Mononuclear cell (primary cell): ENCODE measurements at regions not wholly inside any gene's neighbourhood (a gene's known extent, or its start where the extent isn't known, plus 50 kb on each side); places are given as distances from the start of the nearest gene placed in this dataset.

ENCODE experiments used
- H3K27me3 ChIP-seq: 2 replicates; pipeline ENCODE4 v1.6.0; 2011; ENCODE audit warnings: low read length, control low read depth; ENCODE audit not compliant: insufficient read depth
- H3K4me1 ChIP-seq: 2 replicates; pipeline ENCODE4 v1.5.1; 2011; ENCODE audit warnings: mild to moderate bottlenecking, low read length, control low read depth; ENCODE audit not compliant: insufficient read depth
- H3K4me3 ChIP-seq: 2 replicates; pipeline ENCODE4 v1.5.1; 2011; ENCODE audit warnings: mild to moderate bottlenecking, low read length, moderate library complexity
- H3K9me3 ChIP-seq: 2 replicates; pipeline ENCODE4 v1.5.1; 2011; ENCODE audit warnings: low read depth, mild to moderate bottlenecking, control low read depth, low read length

DNA sequence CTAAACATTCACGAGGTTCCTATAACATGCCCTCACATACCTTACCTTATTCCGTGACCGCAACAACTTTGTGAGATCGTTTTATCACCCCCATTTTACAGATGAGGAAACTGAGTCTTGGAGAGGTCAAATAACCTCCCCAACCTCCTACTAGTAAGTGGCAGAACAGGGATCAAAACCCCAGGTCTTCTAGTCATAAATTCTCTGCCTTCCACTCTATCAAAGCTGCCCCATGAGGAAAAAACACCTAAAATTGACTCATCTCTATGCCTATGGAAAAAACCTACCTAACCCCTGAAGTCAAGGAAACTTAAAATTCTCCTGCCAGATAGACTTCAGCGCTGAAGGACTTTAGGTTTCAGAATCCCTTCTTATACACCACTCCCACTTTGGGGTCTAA is 69.5 kb upstream of the ERRFI1 start:
- H3K4me1 ChIP-seq, result peaks cover 14% of the 10 kb centered on the region

DNA sequence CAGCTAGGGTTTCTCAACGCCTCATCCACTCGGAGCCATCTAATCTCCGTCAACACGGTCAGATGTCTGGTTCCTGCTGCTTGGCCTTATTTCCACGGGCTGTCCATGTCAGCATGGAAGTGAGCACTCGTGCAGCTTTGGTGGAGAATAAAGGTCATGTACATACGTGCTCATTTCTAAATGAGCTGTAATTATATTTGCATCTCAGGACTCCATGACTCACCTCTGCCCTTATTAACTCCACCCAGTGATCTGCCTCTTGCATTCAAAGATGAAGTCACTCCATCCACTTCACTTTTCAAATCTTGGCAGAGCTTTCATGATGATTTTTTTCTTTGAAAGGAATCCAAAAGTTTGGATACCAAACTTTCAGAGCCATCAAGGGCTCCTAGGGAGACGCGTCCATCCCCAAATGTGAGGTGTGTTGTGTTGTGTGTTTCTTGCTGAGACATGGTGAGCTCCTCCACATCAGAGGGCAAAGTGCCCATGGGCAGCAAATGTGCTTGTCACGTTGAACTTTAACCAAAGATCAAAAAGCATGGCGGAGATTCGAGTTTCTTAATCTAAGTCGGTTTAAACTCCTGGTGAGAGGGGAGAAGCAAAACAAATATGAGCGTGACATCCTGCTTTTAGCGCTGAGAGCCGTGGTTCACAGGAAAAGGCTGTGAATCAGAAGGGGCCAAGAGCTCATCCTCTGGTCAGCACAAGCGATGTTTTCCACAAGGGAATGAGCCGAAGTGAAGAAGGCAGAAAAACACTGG is 68.6 kb upstream of the ERRFI1 start:
- H3K27me3 ChIP-seq, result peaks cover under 1% of the 10 kb centered on the region
- H3K9me3 ChIP-seq, result no peaks in the 10 kb centered on the region
- H3K4me1 ChIP-seq, result peaks cover 14% of the 10 kb centered on the region
- no peak overlapping the region for H3K4me3 ChIP-seq

More for the DNA sequence above, 69.5 kb upstream of the ERRFI1 start:
- Histone ChIP-seq H3K9me3 (no peaks in the 10 kb centered on the region), H3K4me3 (no peak overlapping the region), H3K27me3 (no peaks in the 10 kb centered on the region)

DNA sequence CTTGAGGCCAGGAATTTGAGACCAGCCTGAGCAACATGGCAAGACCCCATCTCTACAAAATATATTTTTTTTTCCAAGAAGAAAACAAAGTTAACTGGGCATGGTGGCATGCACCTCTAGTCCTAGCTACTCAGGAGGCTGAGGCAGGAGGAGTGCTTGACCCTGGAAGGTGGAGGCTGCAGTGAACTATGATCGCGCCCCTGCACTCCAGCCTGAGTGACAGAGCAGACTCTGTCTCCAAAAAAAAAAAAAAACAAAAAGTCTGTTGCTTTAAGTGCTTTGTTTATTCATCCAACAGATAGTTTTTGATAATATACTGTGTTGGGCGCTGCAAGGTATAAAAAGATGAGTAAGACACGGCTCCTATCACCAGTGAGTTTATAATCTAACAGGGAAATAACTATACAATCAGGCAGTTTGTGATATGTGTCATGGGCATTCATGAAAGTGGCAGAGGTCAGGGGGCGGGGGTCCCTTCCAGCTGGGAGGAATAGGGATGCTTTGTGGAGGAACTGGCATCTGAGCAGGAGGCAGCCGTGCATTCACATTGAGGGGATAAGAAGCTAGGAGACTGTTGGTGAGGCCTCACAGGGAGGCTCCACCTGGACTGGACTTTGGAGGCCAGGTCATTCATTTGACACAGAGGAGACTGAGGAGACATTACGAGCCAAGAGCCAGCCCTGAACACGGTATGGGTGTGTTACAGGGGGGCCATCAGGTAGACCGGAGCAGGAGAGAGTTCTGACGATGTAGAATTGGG is 67.3 kb upstream of the ERRFI1 start:
- peaks cover 4% of the 10 kb centered on the region for H3K27me3 ChIP-seq
- H3K4me3 ChIP-seq, result no peak overlapping the region
- no peaks in the 10 kb centered on the region for H3K9me3 ChIP-seq
- H3K4me1 ChIP-seq, result peaks cover 14% of the 10 kb centered on the region

DNA sequence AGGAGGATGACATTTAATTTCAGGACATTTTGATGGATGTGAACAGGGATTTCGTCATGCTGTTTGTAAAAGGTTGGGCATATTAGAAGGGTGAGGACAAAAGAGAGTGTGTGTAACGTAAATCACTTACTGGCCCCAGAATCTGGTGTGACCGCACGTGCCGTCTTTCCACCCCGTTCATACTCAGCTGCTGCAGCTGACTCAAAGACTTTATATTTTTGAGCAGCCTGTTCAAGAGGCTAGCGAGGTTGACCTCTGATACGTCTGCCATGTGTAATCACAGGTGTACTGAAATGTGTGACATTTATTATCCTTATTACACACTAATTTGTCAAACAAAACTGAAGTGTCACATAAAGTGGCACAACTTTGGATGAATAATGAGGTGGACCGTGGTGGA is 66.5 kb upstream of the ERRFI1 start:
- H3K9me3 ChIP-seq, result no peaks in the 10 kb centered on the region

DNA sequence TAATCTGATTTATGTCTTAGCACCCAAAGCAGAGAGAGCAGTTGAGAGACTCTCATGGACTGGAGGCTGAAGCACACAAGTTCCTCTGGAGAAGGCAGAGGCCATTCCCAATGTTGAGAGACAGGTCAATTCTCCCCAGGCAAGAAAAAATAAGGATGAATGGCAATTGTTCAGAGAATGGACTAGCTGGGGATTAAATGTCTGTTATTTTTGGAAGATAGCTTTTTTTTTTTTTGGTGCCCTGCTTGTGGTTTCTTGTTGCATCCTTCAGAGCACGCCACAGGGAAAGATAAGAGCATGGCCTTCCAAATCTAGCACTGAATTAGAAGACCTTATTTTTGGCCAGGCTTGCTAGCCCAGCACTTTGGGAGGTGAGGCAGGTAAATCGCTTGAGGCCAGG is 65.6 kb upstream of the ERRFI1 start:
- Histone ChIP-seq H3K4me3 (no peak overlapping the region), H3K4me1 (peaks cover under 1% of the 10 kb centered on the region), H3K9me3 (no peaks in the 10 kb centered on the region), H3K27me3 (peaks cover 4% of the 10 kb centered on the region)

More for the DNA sequence above, 66.5 kb upstream of the ERRFI1 start:
- peaks cover 10% of the 10 kb centered on the region for H3K4me1 ChIP-seq
- peaks cover 4% of the 10 kb centered on the region for H3K27me3 ChIP-seq
- no peak overlapping the region for H3K4me3 ChIP-seq

DNA sequence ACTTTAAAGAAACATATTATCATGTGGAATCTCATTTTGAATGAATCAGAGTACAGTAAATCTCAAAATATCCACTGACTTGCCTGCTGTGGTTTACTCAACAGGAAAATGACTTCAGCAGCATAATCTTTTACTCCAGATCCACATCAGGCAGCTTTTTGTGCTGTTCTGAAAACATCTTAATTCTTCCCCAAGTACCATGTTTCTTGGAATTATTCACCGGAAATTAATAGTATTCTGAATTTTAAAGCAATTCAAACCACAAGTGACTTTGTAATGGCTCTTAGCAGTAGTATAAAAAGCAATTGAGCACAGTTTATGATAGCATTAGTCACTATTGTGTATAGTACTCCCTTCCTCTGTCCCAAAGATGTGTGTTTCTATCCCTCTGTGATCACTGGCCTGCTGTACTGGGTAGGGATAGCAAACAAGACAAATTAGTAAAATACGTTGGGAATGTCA is 64.2 kb upstream of the ERRFI1 start:
- Histone ChIP-seq H3K4me3 (no peak overlapping the region), H3K27me3 (peaks cover 4% of the 10 kb centered on the region), H3K9me3 (no peaks in the 10 kb centered on the region), H3K4me1 (no peaks in the 10 kb centered on the region)

DNA sequence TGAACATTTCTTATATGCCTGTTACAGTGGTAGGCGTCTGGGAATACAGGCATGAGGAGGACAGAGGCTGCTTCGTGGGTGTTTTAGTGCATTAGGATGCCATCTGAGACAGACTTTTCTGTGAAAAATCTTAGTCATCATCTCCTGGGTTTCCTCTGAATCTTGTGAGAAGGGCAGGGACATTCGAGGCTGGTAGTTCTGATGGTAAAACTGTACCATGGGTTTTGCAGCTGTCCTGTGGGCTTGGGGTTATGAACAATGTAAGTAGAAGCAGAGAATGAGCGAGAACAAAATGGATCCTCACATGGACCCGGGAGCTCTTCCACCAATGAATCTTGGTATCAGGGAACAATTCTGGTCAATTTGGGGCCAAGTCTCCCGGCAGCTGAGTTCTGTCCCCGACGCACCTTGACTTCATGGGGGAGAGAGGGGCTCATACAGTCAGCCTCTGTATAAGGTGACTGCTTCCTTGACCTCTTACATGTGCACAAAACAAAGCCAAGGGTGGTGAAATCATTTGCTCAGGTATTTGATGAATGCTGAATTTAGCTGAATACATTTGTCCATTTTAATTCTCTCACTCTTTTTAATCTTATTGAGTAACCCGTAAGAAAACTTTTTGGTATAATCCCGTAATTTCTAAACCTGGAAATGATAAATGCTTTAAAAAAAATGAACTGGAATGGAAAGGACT is 63.6 kb upstream of the ERRFI1 start:
- H3K4me3 ChIP-seq, result no peak overlapping the region
- no peaks in the 10 kb centered on the region for H3K9me3 ChIP-seq
- H3K27me3 ChIP-seq, result peaks cover 4% of the 10 kb centered on the region
- no peaks in the 10 kb centered on the region for H3K4me1 ChIP-seq

DNA sequence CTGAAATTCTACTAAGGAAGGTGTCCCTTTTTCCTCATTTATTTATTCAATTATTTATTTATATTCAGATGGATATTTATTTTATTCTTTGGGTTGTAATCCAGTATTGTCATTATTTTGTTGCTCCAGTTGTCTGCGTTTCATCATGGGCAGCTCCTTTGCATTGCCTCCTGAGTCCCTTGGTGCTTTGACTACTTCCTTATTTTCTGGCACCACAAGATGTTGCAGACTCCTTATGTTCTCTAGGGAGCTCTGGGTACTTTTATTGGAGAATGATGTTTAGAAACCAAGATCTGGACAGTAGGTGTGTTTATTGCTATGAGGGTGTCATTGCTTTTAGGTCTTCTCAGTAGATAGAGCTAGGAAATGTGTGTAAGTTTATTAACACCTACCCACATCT is 59.9 kb upstream of the ERRFI1 start:
- Histone ChIP-seq H3K27me3 (peaks cover 4% of the 10 kb centered on the region), H3K9me3 (no peaks in the 10 kb centered on the region), H3K4me1 (no peaks in the 10 kb centered on the region), H3K4me3 (no peak overlapping the region)

DNA sequence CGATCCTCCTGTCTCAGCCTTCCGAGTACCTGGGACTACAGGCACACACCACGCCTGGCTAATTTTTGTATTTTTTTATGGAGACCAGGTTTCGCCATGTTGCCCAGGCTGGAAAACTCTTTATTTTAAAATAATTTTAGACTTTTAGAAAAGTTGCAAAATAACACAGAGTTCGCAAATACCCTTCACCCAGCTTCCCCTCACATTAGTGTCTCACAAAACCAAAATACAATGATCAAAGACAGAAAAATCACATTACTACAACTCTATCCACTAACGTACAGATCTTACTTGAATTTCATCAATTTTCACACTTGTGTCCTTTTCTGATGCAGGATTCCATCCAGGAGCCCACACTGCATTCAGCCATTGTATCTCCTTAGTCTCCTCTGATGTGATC is 58.8 kb upstream of the ERRFI1 start:
- H3K9me3 ChIP-seq, result no peaks in the 10 kb centered on the region
- H3K27me3 ChIP-seq, result peaks cover 4% of the 10 kb centered on the region
- no peak overlapping the region for H3K4me3 ChIP-seq
- no peaks in the 10 kb centered on the region for H3K4me1 ChIP-seq

DNA sequence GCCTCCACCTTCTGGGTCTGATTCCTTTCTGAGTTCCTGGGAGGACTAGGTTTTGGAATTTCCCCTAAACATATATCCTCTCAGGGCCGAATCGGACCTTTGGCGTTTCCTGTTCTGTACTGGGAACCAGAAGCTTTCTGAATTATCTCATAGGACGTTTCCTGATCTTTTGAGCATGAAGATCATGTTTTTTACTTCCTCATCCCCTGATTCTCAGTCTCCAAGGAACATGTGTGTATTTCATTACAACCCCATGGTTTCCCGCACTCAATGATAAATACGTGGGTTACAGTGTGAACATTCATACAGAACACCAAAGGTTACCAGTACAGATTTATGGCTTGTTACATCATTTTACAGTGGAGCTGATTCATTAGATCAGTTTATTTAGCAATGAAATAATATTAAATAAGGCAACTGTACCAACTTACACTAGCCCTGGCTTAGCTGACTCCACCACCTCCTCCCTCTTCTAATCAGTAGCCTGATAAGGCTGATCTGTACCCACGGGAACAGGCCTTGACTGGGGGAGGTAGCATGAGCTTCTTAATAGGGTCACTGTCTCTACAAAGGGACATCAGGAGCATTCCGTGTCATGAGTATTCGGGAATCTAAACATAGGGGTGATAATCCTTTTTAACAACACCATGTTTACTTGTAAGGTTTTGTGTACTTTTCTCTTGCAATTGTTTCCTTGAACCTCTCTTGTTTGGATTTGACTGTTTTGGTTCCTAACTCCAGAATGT is 57.8 kb upstream of the ERRFI1 start:
- no peak overlapping the region for H3K4me3 ChIP-seq
- H3K9me3 ChIP-seq, result no peaks in the 10 kb centered on the region

DNA sequence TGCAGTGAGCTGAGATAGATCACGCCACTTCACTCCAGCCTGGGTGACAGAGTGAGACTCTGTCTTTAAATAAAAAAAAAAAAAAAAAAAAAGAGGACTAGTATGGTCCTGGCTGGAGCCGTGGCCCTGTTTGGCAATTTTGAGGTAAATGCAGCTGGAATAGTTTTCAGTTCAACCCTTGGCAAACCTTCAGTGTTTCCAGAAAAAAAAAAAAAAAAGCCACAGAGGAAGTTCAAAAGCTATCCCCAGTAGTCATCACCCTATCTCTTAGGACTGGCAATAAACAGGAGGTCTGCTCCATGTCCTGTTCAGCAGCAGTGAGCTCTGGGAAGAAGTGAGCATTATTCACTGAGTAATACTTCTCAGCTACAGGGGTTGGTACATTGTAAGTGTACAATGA is 56.8 kb upstream of the ERRFI1 start:
- Histone ChIP-seq H3K4me3 (no peak overlapping the region), H3K9me3 (no peaks in the 10 kb centered on the region), H3K27me3 (no peaks in the 10 kb centered on the region), H3K4me1 (no peaks in the 10 kb centered on the region)

More for the DNA sequence above, 57.8 kb upstream of the ERRFI1 start:
- Histone ChIP-seq H3K4me1 (no peaks in the 10 kb centered on the region), H3K27me3 (no peaks in the 10 kb centered on the region)

DNA sequence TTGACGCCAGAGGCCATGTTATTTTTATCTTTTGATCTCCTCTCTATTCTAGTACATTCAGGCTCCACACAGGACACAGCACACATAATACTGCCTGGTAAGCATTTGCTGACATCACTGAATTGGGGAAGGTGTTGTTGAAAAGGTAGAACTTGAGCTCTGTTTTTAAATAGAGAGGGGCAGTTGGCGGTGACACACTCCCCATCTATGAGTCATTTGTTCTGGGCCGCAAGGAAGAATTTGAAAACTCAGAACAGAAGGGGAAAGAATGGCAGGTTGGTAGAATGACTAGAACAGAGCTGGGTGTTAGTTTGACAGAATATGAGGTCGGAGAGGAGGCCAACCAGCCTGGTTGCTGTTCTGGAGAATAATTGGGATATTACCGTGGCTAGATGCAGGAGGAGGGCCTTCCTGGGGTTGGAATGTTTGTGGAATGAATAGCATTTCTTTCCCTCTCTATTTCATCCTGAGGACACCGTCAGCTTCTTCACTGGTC is 52.1 kb upstream of the ERRFI1 start:
- Histone ChIP-seq H3K4me1 (no peaks in the 10 kb centered on the region), H3K9me3 (no peaks in the 10 kb centered on the region), H3K27me3 (no peaks in the 10 kb centered on the region), H3K4me3 (no peak overlapping the region)

DNA sequence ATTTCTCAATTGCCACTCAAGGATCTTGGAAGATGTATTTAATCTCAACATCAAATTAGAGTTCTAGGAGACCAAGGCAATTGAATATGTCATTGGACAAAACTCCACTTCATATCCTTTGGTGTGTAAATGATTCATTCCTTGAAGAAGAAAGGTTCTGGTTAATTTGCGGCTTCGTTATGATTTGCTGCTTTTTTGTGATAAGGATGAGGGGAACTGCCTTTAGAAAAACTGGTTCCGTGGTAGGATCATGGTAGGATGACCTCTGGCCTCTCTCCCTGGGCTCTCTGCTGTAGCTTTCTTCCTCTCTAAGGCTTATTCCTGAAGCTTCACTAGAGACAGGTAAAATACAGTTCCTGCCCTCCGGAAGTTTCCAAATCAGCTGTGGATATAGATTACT is 51.5 kb upstream of the ERRFI1 start:
- Histone ChIP-seq H3K9me3 (no peaks in the 10 kb centered on the region), H3K27me3 (no peaks in the 10 kb centered on the region), H3K4me1 (no peaks in the 10 kb centered on the region), H3K4me3 (no peak overlapping the region)

DNA sequence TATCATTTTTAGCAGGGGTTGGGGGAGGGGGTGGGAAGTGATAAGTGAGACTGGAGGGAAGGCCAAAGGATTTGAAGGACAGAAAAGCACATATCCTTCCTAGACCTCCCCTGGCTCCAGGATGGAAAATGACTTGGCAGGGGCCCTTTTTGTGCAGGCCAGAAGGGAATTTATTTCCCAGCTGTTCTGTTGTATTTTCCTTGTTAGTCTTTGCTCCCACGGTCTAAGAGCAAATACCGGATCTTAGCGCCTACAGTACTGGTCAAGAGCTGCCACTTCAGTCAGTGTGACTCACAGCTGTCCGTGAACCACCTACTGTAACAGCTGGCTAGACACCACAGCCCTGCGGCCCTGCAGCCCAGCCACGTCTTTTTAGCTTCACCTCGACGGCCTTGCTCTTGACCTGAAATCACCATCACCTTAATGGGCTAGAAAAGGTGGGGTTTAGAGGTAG is 51.0 kb upstream of the ERRFI1 start:
- no peaks in the 10 kb centered on the region for H3K4me1 ChIP-seq
- no peaks in the 10 kb centered on the region for H3K9me3 ChIP-seq
- no peaks in the 10 kb centered on the region for H3K27me3 ChIP-seq
- no peak overlapping the region for H3K4me3 ChIP-seq
